SK-N-SH (cell line): ENCODE measurements at regions not wholly inside any gene's neighbourhood (a gene's known extent, or its start where the extent isn't known, plus 50 kb on each side); places are given as distances from the start of the nearest gene placed in this dataset.

Experiments
- CTCF ChIP-seq: fragments of 200-600 bp; sonication (generic); IDR thresholded peaks from 2 replicates; pipeline ENCODE4 v1.6.1; 2017; ENCODE audit warnings: antibody characterized with exemption, mild to moderate bottlenecking, moderate library complexity
- FOXM1 ChIP-seq: IDR thresholded peaks from 2 replicates; pipeline ENCODE4 v1.4.0; 2012; ENCODE audit warnings: low read depth, mild to moderate bottlenecking
- POLR2AphosphoS5 ChIP-seq: IDR thresholded peaks from 2 replicates; pipeline ENCODE4 v1.6.1; 2012; ENCODE audit warnings: low read depth, low read length
- RXRA ChIP-seq: IDR thresholded peaks from 2 replicates; pipeline ENCODE4 v1.4.0; 2012; ENCODE audit warnings: low read depth, mild to moderate bottlenecking, borderline replicate concordance
- SMC3 ChIP-seq: IDR thresholded peaks from 2 replicates; pipeline ENCODE4 v1.6.1; 2012; ENCODE audit warnings: low read depth, low read length, improper control_type of control experiment
- YY1 ChIP-seq: IDR thresholded peaks from 2 replicates; pipeline ENCODE4 v1.4.0; 2012; ENCODE audit warnings: low read depth, mild to moderate bottlenecking

- TF ChIP-seq YY1 (no peak), POLR2AphosphoS5 (no peak), CTCF (no peak), FOXM1 (no peak), RXRA (no peak), SMC3 (no peak)
These were observed 96.1 kb upstream of the SLC16A7 start for GRCh38 chr12:59499774-59500173.
